Renal pelvis (tissue), 1 donor: ENCODE measurements at regions not wholly inside any gene's neighbourhood (a gene's known extent, or its start where the extent isn't known, plus 50 kb on each side); places are given as distances from the start of the nearest gene placed in this dataset.

Source experiments
- DNase-seq: peaks from one replicate; pipeline ENCODE4 v3.0.0-alpha.2; 2013

DNA sequence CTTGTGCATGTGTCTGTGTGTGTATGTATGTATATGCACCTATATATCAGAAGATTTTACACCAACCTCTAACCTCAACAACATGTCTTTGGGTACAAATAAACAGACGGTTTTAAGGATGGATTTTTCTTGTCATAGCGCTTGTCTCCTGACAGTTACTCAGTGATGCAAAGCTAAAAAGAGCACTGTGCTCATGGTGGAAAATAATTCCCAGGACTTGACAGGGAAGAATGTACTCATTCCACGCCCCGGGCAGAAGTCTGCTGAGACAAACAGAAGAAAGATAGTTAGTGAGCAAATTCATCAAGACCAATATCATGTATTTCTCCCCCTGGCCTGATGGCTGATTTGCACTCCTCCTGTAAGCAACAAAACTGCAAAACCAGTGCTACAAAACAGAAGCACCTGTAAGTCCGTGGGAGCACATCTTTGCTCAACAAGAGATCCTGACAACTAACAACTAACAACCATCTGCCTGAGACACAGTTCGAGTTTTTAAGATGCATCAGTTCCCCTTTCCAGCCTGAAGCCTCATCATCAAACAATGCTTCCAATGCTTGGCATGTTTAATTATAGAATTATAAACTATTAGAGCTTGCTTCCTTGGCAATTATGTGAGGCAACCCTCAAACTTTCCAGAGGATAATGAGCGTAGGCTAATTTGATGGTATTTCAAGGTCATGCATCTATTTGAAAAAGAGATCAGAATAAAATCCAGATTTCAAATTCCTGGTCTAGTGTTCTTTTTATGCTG is 812.7 kb upstream of the MIR17HG start:
- DNase-seq: no peak

DNA sequence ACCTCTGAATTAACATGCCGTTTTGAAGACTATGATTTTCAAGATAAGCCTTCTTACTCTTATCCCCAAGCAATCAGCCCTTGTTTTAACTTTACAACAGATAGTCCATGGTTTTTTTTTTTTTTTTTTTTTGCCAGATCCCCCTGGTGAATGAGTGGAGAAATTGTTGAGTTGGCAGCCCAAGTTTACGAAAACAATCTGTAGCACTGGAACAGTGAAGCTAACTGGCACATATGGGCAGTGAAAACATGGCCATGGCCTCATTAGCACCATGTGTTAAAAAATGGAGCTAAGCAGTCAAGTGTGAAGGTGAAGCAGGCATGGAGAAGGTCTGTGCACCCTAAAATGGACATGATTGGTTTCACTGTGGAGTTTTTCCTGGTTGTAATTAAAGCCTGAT is 812.1 kb upstream of the MIR17HG start:
- no peak for DNase-seq

DNA sequence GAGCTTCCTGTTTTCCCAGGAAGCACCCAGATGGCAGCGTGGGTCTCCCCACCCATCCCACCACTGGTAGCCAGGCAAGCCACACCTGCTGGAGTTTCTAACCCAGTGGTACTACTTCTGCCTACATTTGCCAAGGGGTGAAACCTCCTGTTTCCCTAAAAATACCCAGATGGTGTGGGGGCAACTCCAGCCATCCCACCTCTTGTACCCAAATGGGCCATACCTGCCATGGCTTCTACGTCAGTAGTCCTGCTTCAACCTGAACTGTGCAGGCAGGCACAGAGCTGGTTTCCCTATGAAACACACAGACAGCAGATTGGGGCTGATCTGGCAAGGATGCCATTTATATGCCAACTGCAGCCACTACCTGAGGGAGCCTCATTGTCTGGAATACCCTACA is 809.4 kb upstream of the MIR17HG start:
- no peak for DNase-seq

DNA sequence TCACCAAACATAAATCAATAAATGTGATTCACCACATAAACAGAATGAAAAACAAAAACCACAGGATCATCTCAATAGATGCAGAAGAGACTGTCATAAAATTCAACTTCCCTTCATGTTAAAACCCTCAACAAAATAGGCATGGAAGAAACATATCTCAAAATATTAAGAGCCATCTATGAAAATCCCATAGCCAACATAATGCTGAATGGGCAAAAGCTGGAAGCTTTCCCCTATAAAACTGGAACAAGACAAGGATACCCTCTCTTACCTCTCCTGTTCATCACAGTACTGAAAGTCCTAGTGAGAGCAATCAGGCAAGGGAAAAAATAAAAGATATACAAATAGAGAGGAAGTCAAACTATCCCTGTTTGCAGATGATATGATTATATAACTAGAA is 806.1 kb upstream of the MIR17HG start:
- no peak for DNase-seq

DNA sequence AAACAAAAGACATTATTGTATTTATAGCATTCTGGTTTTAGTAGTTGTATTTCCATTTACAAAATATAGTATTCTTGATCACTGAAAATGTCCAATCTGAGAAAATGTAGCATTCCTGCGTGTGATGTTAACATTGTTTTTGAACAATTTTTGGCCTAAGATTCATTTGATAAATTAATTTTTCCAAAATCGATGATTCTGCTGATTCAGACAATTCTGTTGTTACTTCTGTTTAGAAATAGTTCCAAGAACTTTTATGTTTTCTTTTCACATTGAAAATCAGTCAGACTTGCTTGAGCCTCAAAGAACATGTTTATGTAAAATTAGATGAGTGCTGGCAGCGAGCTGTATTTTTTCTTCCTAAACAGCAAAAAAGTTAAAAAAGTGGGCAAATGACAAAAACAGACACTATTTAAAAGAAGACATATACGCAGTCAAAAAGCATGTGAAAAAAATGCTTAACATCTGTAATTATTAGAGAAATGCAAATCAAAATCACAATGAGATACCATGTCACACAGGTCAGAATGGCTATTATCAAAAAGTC is 804.5 kb upstream of the MIR17HG start:
- no peak for DNase-seq

DNA sequence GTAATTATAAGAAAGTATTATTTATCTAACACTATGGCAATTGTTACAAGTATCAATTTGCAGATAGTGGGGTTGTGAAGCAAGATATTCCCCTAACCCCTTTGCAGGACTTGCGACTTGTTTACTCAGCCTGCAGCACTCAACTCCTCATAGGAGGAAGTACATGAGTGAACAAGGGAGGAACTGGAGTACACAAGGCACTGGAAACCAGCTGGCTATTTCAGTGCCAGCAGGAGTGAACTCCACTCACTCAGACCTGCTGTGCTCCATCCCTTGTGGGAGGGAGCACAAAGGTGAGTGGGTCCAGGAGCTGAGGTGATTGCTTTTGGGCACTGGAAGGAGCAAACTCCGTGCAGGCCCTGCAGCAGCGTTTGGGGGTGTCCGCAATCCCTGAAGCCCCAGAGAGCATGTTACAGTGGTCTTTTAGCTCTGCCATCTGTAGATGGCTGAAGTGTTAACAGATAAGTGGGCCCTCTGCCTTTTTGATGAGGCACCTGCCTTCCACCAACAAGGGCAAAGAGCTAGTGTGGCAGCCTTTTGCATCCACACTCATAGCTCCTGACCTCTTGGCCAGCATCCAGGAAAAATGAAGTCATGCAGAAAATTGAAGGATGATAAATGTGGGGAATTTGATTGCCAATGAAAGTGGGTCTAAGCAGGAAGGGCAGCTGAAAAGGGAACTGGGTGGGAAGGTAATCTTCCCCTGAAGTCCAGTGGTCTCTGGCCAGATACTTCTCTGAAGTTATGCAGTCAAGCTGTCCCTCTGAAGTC is 802.2 kb upstream of the MIR17HG start:
- no peak for DNase-seq

DNA sequence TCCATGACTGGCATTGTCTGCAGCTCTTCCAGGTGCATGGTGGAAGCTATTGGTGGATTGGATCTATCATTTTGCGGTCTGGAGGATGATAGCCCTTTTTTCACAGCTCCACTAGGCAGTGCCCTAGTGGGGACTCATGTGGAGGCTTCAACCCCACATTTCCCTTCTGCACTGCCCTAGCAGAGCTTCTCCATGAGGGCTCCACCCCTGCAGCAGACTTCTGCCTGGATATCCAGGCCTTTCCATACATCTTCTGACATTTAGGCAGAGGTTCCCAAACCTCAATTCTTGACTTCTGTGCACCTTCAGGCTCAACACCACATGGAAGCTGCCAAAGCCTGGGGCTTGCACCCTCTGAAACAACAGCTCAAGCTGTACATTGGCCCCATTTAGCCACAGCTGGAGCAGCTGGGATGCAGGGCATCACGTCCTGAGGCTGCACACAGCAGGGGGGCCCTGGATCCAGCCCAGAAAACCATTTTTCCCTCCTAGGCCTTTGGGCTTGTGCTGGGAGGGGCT is 800.2 kb upstream of the MIR17HG start:
- DNase-seq: no peak

DNA sequence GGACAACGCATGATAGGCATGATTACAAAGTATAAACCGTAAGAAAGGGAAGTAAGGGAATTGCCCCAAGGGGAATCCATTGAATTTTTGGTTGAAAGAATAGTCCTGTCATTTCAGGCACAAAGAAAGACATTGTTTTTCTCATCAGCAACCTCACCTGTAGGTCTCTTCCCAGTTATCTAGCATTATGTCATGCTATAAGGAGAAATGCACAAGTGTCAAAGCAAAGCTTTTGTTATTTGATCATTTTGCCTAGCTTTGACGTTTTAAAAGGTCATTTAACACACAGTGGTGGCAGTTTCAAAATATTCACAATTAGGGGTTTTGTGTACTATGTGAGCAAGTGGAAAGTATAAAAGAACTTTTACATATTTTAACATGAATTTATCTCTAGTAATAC is 796.2 kb upstream of the MIR17HG start:
- no peak for DNase-seq

DNA sequence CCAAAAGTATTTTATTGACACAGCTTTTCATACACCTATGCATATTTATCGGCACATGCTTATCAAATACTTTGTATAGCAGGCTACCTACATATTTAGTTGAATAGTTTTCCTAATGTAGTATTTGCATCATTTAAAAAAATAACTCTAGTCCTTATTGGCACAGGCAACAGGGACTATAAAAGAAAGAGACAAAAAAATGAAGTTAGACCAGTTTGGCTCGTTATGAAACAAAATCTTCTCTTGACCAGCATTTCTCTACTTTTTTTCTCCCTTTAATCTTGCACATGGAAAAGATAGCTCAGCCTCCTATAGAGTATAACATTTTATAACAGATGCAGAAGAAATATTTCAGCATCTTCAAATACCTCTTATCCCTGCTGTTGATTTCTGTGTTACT is 794.8 kb upstream of the MIR17HG start:
- DNase-seq: no peak

DNA sequence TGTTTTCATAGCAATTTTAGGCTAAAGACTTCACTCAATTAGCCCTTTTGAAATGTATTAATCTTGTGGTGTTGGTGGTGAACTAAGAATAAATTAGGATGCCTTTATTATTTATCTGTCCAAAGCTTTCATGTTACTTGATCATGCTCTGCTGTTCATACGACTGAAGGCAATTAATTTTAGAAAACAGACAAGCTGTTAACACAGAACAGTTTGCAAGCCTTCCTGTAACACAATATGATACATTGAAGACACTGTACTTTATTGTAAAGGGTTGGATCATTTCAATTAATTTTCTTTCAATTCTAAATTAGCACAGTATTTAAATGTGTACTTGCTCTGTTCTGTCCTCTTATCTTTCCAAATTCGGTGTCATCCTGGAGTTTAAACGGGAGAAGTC is 794.3 kb upstream of the MIR17HG start:
- no peak for DNase-seq

DNA sequence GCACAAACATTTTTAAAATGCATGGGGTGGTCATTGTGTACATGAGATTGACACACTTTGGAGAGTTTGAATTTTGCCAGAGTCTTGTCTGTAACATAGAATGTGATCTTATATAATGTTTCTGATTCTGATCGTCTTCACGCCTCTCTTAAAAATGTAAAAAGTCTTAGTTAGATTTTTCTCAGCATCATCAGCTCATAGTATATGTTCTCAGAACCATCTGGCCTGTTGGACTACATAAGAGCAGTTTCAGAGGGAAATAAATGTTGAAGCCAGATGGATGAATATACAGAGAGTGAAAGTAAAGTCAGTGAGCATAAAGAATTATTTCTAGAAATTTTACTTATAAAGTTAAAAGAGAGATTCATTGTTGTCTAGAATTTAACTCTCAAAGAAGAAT is 789.9 kb upstream of the MIR17HG start:
- no peak for DNase-seq

DNA sequence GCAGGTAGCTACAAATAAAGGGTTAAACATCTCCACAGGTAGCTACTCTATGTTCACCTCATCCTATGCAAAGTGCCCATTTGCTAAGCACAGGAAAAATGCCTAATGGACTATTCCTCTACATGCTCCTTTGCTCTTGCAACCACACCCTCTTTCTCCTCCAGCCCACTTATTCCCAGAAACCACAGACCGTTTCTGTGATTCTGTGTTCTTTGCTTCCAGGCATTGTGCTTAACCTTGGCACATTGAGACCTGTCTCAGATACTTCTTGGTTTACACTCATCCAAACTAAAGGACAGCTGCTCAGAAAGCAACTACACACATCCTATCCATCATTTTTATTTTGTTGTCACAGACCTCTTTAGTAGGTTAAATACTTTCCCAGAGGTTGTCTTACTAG is 785.0 kb upstream of the MIR17HG start:
- peak; percentile 30 for DNase-seq

DNA sequence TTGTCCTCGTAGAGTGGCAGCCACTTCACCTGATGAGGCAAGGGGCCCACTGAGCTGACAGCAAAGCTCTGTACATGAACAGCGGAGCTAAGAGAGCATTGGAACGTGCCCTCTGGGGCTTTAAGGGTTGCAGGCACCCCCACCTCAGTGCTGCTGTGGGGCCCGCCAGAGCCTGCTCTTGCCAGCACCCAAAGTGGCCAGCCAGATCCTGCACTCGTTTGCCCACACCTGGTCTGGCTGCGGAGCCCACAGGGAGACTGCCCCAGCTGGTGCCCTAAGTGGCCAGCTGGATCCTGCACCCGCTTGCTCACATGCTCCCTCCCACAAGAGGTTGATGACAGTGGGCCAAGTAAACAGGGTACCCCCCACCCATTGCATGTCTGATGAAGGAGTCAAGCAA is 783.4 kb upstream of the MIR17HG start:
- DNase-seq: no peak

DNA sequence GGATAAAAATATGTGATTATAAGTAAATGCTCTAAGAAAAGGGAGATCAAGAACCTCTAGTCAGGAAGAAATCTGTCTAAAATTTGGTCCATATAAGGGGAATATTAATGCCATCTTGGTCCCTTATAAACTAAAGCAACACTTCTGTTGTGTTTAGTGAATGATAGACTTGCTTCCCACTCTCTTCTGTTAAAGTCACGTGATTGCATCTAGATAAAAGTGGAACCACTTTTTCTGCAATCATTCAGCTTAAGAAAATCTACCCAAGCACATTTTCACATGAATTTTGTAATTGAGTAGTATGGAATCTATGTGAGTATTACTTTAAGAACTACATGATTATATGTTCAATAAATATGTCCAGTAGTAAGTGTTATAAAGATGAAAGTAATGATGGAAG is 782.9 kb upstream of the MIR17HG start:
- DNase-seq: no peak

DNA sequence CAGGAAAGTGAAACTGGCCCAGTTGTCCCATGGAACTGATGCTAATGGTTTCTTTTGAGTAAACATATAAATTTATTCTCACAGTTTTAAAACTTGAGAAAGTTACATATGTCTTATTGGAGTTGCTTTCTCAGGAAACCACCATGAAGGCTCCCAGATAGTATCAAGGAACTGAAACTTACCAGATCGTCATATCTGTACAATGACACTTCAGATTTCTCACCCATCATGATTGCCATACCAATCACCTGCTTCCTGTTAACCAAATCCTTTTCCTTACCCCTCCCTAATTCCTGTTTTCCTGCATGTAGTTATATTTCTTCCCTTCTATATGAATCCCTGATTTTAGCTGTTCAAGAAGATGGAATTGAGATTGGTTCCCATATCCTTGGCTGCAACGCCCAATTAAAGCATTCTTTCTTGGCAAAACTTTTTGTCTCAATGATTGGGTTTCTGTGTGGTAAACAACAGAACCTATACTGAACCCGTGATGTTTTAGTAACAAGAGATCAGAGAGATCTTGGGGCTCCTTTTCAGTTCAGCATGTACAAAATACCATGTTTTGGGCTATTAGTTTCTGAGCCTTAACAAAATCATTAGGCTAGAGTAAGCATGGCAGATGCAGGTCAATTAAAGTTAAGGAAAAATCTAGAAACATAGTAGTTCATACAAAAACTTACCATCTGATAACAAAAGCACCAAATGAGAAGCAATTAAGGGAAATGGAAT is 781.3 kb upstream of the MIR17HG start:
- DNase-seq: no peak

DNA sequence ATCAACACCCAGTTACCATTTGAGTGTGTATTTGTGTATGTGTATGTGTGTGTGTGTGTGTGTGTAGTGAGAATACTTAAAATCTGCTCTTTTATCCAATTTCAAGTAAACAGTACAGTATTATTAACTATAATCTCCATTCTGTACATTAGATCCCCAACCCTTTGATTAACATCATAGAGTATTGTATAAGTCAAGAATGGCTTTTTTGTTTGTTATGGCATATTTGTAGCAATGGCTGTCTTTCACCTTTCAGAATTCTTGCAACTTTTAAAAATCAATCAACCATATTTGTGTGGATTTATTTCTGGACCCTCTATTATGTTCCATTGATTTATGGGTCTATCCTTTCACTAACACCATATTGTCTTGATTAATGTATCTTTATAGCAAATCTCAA is 779.3 kb upstream of the MIR17HG start:
- no peak for DNase-seq

DNA sequence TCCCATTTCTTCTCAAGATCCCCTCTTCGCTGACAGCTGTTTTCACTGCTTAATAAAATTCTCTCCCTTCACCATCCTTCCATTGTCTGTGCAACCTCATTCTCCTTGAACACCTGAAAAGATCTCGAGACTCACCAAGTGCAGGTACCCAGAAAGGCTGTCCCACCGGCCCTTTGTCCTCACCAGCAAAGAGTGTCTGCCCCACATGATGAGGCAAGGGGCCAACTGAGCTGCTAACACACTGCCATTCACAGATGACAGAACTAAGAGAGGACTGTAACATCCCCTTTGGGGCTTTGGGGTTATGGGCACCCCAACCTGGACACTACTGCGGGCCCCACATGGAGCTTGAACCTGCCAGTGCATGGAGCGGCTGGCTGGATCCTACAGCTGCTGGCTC is 771.4 kb upstream of the MIR17HG start:
- DNase-seq: no peak

DNA sequence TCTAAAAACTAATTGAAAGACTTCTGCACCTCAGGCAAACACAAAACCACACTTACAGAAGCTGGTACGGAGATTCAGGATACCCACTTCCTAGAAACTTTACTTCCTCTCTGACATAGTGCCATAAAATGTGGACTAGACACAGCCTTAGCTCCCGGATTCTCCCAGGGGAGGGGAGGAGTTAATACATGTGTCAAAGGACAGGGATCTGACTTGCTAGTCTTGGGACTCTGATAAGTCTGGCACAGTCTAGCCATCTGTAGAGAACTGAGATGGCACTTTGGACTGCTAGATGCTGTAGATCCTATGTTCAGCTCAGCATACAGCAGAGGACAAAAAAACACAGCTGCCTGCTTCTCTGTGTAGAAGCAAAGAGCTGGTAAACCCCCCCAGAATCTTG is 769.8 kb upstream of the MIR17HG start:
- no peak for DNase-seq

DNA sequence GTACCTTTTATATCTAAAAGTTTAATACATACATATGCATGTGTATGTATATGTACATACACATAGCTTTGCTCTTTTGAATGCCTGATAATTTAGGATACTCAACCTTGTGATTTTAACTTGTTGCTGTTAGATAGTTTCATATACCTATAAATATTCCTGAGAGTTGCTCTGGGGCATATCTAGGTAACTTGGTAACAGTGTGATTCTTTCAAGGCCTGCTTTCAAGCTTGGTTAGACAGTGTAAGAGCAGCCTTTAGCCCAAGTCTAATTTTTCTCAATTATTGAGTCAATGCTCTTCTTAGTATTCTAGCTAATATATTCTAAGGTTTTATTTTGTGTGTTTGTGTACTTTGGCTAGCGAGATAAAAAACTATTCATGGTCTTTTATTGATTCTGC is 762.1 kb upstream of the MIR17HG start:
- no peak for DNase-seq

DNA sequence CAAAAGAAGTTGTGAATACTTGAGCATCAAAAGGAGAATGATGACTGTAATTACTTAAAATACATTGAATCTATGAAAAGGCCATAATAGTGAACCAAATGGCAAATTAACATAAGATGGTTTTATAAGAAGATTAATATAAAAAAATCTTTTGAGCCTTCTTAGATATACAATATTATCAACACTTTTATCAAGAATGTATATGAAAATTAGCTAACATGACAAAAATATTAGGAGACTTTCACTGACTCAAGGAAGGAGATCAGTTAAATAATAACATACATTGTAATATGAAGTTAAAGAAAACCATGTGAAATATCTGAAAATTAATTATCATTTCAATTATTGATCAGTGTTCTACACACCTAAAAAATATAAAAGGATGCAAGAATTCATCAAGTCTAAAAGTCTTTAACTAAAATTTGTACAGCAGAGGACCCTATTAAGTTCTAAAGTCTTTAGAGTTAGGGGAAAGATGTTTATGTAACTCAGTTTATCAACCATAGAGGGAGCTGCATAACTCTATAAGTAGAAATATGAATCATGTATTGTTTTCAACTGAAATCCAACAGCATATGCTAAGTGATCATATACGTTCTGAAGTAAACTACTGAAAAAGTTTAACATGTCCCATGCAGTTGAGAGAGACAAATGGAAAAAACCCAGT is 756.1 kb upstream of the MIR17HG start:
- DNase-seq: no peak

DNA sequence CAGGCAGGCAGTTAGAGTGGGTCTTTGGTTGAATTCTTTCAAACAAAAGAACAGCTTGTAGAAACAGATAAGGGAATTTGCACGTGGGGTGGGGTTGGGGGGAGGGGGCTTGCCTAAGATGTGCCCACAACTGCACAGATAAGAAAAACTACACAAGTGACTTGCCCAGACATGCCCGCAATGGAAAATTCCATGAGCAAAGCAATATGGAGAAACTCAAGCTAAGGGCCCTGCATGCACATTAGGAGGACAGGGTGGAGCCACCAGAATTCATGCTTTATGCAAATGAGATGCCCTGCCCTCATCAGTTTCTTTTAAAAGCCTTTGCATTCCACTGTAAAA is 755.6 kb upstream of the MIR17HG start:
- DNase-seq: no peak

DNA sequence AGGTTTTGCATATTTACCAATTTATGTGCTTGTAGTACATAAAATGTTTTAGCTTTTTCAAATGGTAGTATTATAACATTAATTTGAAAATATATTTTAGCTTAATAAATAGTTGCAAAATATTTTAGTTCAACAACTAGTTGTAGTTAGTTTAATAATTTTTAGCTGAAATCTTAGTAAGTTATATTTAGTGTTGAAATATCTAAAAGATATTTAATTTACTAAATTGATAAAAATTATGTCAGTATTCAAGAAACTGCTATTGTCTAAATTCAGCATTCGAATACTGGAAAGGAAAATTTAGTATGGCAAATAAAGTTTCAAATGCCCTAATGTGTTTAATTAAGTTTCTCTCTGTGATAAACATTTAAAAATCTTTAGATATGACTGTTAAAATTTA is 754.5 kb upstream of the MIR17HG start:
- no peak for DNase-seq
